HG03354 (cell line): ENCODE measurements at regions not wholly inside any gene's neighbourhood (a gene's known extent, or its start where the extent isn't known, plus 50 kb on each side); places are given as distances from the start of the nearest gene placed in this dataset.
"Not testable (repeated sequence)": the region's sequence is repeated elsewhere in the genome, so short reads cannot be mapped to it uniquely, and the experiment has no call there.

Experiments used
- ATAC-seq: cut with Tn5 transposase; IDR thresholded peaks from one replicate; pipeline ENCODE4 v1.9.1; 2021; ENCODE audit warnings: mild to moderate bottlenecking; ENCODE audit not compliant: unreplicated experiment, poor library complexity, severe bottlenecking

GRCh38 chr11:134667505-134667904, 255.5 kb upstream of the B3GAT1 start:
- no peak for ATAC-seq

GRCh38 chr11:134667175-134667500, 255.1 kb upstream of the B3GAT1 start:
- ATAC-seq: no peak

GRCh38 chr11:134666273-134667174, 254.5 kb upstream of the B3GAT1 start:
- ATAC-seq: no peak

- ATAC-seq: no peak
These were observed 253.7 kb upstream of the B3GAT1 start for GRCh38 chr11:134665571-134666270.

GRCh38 chr11:134665188-134665535, 253.1 kb upstream of the B3GAT1 start:
- no peak for ATAC-seq

- no peak for ATAC-seq
These were observed 252.6 kb upstream of the B3GAT1 start for GRCh38 chr11:134664447-134665187.

- no peak for ATAC-seq
These were observed 251.7 kb upstream of the B3GAT1 start for GRCh38 chr11:134663506-134664313.

GRCh38 chr11:134662629-134663360, 250.8 kb upstream of the B3GAT1 start:
- no peak for ATAC-seq

- no peak for ATAC-seq
These were observed 249.6 kb upstream of the B3GAT1 start for GRCh38 chr11:134661660-134662059.

GRCh38 chr11:134660416-134660815, 248.4 kb upstream of the B3GAT1 start:
- no peak for ATAC-seq

- no peak for ATAC-seq
These were observed 247.8 kb upstream of the B3GAT1 start for GRCh38 chr11:134659882-134660281.

GRCh38 chr11:134658481-134659225, 246.6 kb upstream of the B3GAT1 start:
- ATAC-seq: no peak

- ATAC-seq: no peak
These were observed 245.6 kb upstream of the B3GAT1 start for GRCh38 chr11:134657631-134658030.

GRCh38 chr11:134656861-134657540, 245.0 kb upstream of the B3GAT1 start:
- ATAC-seq: no peak

GRCh38 chr11:134656086-134656840, 244.2 kb upstream of the B3GAT1 start:
- ATAC-seq: not testable (repeated sequence)

- no peak for ATAC-seq
These were observed 243.3 kb upstream of the B3GAT1 start for GRCh38 chr11:134655189-134655989.
